ENCODE measurements at regions not wholly inside any gene's neighbourhood (a gene's known extent, or its start where the extent isn't known, plus 50 kb on each side); places are given as distances from the start of the nearest gene placed in this dataset.

DNA sequence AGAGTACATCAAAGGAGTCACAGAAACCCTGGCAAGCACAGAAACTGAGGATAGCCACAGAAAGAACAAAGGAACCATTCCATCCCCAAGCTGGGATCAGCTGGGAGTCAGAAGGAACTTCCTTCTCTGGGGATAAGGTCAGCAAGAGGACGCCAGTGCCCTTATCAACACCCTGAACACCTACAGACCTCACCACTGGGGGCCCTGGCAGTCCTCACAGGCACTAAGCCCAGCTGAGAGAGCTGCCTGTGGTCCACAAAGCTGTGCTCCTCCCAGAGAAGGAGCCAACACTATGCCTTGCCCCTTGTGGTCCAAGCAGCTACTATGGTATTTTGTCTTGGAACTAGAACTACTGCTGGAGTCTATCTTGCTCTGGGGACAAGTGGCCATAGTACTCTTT lies 171.1 kb upstream of the CCDC196 start:
- H3K4me3 ChIP-seq: no peak overlapping the region
- H3K9me3 ChIP-seq (replicated peaks in 1 of 3): peaks cover 0 to 3% (median 0%) of the 10 kb centered on the region in 3 donors
- DNase-seq: no peak
- TF ChIP-seq, protein P1, sequence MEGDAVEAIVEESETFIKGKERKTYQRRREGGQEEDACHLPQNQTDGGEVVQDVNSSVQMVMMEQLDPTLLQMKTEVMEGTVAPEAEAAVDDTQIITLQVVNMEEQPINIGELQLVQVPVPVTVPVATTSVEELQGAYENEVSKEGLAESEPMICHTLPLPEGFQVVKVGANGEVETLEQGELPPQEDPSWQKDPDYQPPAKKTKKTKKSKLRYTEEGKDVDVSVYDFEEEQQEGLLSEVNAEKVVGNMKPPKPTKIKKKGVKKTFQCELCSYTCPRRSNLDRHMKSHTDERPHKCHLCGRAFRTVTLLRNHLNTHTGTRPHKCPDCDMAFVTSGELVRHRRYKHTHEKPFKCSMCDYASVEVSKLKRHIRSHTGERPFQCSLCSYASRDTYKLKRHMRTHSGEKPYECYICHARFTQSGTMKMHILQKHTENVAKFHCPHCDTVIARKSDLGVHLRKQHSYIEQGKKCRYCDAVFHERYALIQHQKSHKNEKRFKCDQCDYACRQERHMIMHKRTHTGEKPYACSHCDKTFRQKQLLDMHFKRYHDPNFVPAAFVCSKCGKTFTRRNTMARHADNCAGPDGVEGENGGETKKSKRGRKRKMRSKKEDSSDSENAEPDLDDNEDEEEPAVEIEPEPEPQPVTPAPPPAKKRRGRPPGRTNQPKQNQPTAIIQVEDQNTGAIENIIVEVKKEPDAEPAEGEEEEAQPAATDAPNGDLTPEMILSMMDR (IDR thresholded peaks at IDR 0.05): no peak
- no peak for TF ChIP-seq POLR2A (IDR thresholded peaks at IDR 0.05)
- H3K36me3 ChIP-seq (replicated peaks in 1 of 2): no peaks in the 10 kb centered on the region
- WGBS, 4 donors: 44 to 100% (median 79%) methylated on average over 1 of the region's 1 CpG
- no peaks in the 10 kb centered on the region for H3K27me3 ChIP-seq
- no peak overlapping the region for H3K27ac ChIP-seq
- intact Hi-C loops (cut with DNase I): no loop called here
- no peaks in the 10 kb centered on the region for H3K4me1 ChIP-seq (replicated peaks in 1 of 2)

DNA sequence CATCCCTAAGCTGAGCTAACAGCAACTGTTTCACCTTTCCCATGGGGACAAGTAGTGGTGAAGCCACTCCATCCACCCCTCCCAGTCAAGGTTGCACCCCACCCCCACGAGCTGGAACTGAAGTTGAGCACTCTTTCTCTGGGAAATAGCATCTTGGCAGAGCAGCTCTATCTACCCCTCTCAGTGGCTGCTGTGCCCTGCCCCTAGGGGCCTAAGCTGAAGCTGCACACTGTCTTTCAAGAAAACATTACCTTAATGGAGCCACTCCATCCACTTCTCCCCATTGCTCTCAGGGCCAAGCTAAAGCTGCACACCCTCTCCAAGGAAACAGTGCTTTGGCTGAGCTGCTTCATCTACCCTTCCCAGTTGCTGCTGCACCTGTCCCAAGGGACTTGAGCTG lies 170.6 kb upstream of the CCDC196 start:
- WGBS, 4 donors: 20 to 64% (median 60%) methylated on average over 1 of the region's 1 CpG
- Histone ChIP-seq H3K4me3 (no peak overlapping the region), H3K4me1 (replicated peaks in 1 of 2) (no peaks in the 10 kb centered on the region), H3K36me3 (replicated peaks in 1 of 2) (no peaks in the 10 kb centered on the region), H3K27me3 (no peaks in the 10 kb centered on the region), H3K9me3 (replicated peaks in 1 of 3) (peaks cover 0 to 3% (median 0%) of the 10 kb centered on the region in 3 donors), H3K27ac (no peak overlapping the region)
- no peak for DNase-seq
- TF ChIP-seq, protein P1 (IDR thresholded peaks at IDR 0.05): no peak
- TF ChIP-seq POLR2A (IDR thresholded peaks at IDR 0.05): no peak
- intact Hi-C loops (cut with DNase I): no loop called here

DNA sequence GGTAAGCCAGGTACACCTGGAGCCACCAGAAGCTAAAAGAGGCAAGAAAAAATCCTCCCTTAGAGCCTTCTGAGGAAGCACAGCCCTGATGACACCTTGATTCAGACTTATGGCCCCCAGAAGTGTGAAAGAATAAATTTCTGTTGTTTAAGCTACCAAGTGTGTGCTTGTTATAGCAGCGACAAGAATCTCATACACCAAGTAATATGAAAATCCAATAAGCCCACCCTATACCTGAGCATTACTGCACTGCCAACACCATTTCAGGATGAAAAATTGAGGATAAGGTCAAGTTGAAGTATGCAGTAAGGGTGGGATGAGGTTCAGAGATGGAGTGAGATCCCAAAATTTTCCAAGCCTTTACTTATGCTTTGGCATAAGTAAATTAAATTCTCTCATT lies 163.6 kb upstream of the CCDC196 start:
- Histone ChIP-seq H3K4me1 (replicated peaks in 1 of 2) (no peaks in the 10 kb centered on the region), H3K9me3 (replicated peaks in 1 of 3) (peaks cover 0 to 2% (median 0%) of the 10 kb centered on the region in 3 donors), H3K36me3 (replicated peaks in 1 of 2) (no peaks in the 10 kb centered on the region), H3K27me3 (peaks cover 3% of the 10 kb centered on the region), H3K4me3 (no peak overlapping the region), H3K27ac (no peak overlapping the region)
- TF ChIP-seq, protein P1 (IDR thresholded peaks at IDR 0.05): no peak
- no peak for TF ChIP-seq POLR2A (IDR thresholded peaks at IDR 0.05)
- DNase-seq: no peak
- intact Hi-C loops (cut with DNase I): no loop called here
- WGBS, 4 donors: 96 to 100% (median 100%) methylated on average over 1 of the region's 1 CpG

DNA sequence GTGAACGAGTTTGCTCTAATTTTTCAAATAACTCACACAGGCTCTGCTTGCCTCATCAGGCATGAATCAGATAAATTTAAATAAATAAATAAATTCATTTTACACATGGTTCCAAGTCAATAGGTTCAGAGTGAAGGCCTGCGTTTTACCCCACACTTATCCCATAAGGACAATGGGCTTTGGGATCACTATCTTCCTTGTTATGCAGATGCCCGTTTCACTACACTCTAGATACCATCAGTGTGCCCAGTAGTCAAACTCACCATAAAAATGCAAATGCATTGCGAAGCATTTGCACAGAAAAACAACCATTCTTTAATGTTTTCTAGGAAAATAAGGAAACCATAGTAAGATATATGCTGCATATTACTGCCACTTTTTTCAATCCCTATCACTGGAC lies 155.9 kb upstream of the CCDC196 start:
- no peak for DNase-seq
- intact Hi-C loops (cut with DNase I): no loop called here
- 77 to 81% (median 79%) methylated on average over 4 of the region's 4 CpGs for whole genome bisulfite sequencing, 4 donors

More for the DNA sequence above, 155.9 kb upstream of the CCDC196 start:
- H3K9me3 ChIP-seq (replicated peaks in 1 of 3): no peaks in the 10 kb centered on the region
- no peak overlapping the region for H3K27ac ChIP-seq
- H3K4me3 ChIP-seq: no peak overlapping the region
- no peaks in the 10 kb centered on the region for H3K36me3 ChIP-seq (replicated peaks in 1 of 2)
- H3K27me3 ChIP-seq: peaks cover 3% of the 10 kb centered on the region
- peaks cover 0 to 15% of the 10 kb centered on the region in 2 donors for H3K4me1 ChIP-seq (replicated peaks in 1 of 2)
- TF ChIP-seq, protein P1 (IDR thresholded peaks at IDR 0.05): no peak
- no peak for TF ChIP-seq POLR2A (IDR thresholded peaks at IDR 0.05)
